ENCODE measurements at regions not wholly inside any gene's neighbourhood (a gene's known extent, or its start where the extent isn't known, plus 50 kb on each side); places are given as distances from the start of the nearest gene placed in this dataset.

DNA sequence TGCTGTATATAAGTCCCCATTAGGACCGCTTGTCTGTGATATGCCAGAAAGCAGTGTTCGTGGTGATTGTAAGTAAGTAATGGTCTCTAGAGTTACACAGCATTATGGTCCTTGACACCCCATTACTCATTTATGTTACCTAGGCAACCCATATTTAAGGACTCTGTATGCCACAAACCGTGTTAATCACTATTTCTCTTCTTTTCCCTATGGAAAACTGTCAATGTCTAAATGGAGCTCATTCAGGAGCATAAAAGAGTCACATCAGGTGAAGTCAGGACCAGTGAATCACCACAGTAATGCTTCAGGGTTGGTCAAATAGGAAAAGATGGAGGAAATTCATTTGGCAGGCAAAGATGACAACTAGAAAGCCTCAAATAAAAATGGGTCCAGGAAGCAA, 146.6 kb upstream of the PEX5L start:
- DNase-seq = no peak
- in situ Hi-C loops (cut with MboI; ENCODE audit: low pct_unique_long_range_greater_than_20kb, low sequenced_read_pairs) = no loop called here

- no peak for DNase-seq
- in situ Hi-C loops (cut with MboI; ENCODE audit: low pct_unique_long_range_greater_than_20kb, low sequenced_read_pairs) = no loop called here
Measured at GRCh38 chr3:180184816-180185215, 148.1 kb upstream of the PEX5L start.

- no peak for DNase-seq
- in situ Hi-C loops (cut with MboI; ENCODE audit: low pct_unique_long_range_greater_than_20kb, low sequenced_read_pairs) = no loop called here
Measured at GRCh38 chr3:180185650-180186049, 148.9 kb upstream of the PEX5L start.

GRCh38 chr3:180188512-180189309, 152.0 kb upstream of the PEX5L start:
- DNase-seq = no peak
- in situ Hi-C loops (cut with MboI; ENCODE audit: low pct_unique_long_range_greater_than_20kb, low sequenced_read_pairs) = no loop called here

GRCh38 chr3:180189310-180189648, 152.5 kb upstream of the PEX5L start:
- in situ Hi-C loops (cut with MboI; ENCODE audit: low pct_unique_long_range_greater_than_20kb, low sequenced_read_pairs) = no loop called here
- no peak for DNase-seq

DNA sequence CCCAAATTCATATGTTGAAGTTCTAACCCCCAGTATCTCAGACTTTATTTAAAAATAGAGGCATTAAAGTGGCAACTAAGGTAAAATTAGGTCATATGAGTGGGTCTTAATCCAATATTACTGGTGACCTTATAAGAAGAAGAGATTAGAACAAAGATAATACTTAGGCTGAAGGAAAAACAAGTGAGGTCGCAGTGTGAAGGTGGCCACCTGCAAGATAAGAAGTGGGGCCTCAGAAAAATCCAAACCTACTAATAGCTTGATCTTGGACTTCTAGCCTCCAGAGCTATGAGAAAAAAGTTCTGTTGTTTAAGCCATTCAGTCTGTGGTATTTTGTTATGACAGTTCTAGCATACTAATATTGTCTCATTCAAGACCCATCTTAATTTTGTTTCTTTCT, 159.9 kb upstream of the PEX5L start:
- in situ Hi-C loops (cut with MboI; ENCODE audit: low pct_unique_long_range_greater_than_20kb, low sequenced_read_pairs) = no loop called here

GRCh38 chr3:180199417-180199995, 162.8 kb upstream of the PEX5L start:
- no peak for DNase-seq
- in situ Hi-C loops (cut with MboI; ENCODE audit: low pct_unique_long_range_greater_than_20kb, low sequenced_read_pairs) = no loop called here

More for the DNA sequence above, 159.9 kb upstream of the PEX5L start:
- DNase-seq = no peak

GRCh38 chr3:180215866-180216265, 179.1 kb upstream of the PEX5L start:
- in situ Hi-C loops (cut with MboI; ENCODE audit: low pct_unique_long_range_greater_than_20kb, low sequenced_read_pairs) = no loop called here
- DNase-seq = no peak

DNA sequence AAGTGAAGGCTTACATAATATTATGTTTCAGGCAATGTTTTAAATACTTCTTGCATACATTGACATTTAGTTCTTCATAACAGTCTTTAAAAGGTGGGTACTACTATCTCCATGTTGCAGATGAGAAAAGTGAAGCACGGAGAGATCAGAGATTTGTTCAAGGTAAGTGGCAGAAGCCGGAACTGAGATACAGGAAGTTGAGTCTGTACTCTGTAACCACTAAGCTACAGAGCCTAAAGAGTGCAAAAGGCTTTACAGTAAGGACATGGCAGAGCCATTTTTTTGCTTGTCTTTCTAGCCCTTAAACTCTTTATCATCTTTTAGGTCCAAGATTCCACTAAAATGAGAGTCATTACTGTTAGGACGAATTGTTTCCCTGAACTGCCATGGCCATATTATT, 186.5 kb upstream of the PEX5L start:
- DNase-seq = no peak
- in situ Hi-C loops (cut with MboI; ENCODE audit: low pct_unique_long_range_greater_than_20kb, low sequenced_read_pairs) = no loop called here

DNA sequence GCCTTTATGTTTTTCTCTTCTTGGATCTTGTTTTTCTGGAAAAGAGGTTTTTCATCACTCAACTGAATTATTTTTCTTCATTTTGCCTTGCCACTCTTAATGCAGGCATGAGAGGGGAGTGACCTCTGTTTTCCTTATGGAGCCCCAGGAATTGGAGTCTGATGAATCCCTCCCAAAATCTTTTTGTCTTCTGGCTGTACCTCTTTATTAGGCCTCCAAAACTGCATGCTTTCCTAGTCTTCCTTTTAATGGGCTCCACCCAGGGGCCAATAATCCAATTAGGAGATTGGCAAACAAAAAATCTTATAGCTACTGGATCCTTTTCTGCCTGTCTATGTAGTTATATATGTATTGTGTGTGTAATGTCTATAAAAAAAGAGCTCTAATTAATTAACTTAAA, 192.4 kb upstream of the PEX5L start:
- in situ Hi-C loops (cut with MboI; ENCODE audit: low pct_unique_long_range_greater_than_20kb, low sequenced_read_pairs) = no loop called here
- no peak for DNase-seq

GRCh38 chr3:180239939-180240338, 203.2 kb upstream of the PEX5L start:
- in situ Hi-C loops (cut with MboI; ENCODE audit: low pct_unique_long_range_greater_than_20kb, low sequenced_read_pairs) = no loop called here
- DNase-seq = no peak

- no peak for DNase-seq
- in situ Hi-C loops (cut with MboI; ENCODE audit: low pct_unique_long_range_greater_than_20kb, low sequenced_read_pairs) = no loop called here
Measured at GRCh38 chr3:180246688-180247195, 210.0 kb upstream of the PEX5L start.

DNA sequence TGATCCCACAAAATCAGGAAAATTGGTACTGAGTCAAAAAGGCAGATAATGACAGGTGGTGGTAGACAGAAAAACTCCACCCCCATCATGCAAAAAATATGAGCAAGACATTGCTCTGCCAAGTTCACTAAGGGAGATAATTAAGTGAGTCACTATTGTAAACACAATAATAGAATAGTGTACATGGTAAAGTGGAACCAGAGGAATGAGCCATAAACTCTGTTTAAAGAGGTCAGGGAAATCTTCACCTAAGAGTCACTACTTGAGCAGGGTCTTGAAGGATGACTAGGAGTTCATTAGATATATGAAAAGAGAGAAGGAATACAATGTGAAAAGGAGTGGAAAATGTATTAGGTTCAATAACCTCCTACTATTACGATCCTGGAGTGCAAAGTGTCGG, 213.4 kb upstream of the PEX5L start:
- no peak for DNase-seq
- in situ Hi-C loops (cut with MboI; ENCODE audit: low pct_unique_long_range_greater_than_20kb, low sequenced_read_pairs) = no loop called here

- in situ Hi-C loops (cut with MboI; ENCODE audit: low pct_unique_long_range_greater_than_20kb, low sequenced_read_pairs) = no loop called here
Measured at GRCh38 chr3:180252683-180253082, 215.9 kb upstream of the PEX5L start.

DNA sequence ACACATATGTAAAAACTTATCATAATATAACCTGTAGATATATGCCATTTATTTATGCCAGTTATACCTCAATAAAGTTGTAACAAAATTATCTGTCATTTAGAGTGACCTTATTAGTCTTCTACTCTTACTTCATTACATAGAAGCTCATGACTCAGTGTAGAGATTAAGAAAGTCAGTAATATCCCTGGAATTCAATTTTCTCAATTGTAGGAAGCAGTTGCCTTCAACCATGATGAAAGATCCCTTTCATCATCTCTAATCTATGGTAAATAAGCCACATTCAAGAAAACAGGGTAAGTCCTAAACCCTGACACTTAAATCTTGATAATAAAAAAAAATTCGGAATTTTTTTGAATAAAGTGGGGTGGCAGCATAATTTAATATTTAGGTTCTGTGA, 216.5 kb upstream of the PEX5L start:
- DNase-seq = no peak
- in situ Hi-C loops (cut with MboI; ENCODE audit: low pct_unique_long_range_greater_than_20kb, low sequenced_read_pairs) = no loop called here

More at GRCh38 chr3:180252683-180253082, 215.9 kb upstream of the PEX5L start:
- DNase-seq = no peak

- no peak for DNase-seq
- in situ Hi-C loops (cut with MboI; ENCODE audit: low pct_unique_long_range_greater_than_20kb, low sequenced_read_pairs) = no loop called here
Measured at GRCh38 chr3:180264479-180264878, 227.7 kb upstream of the PEX5L start.

DNA sequence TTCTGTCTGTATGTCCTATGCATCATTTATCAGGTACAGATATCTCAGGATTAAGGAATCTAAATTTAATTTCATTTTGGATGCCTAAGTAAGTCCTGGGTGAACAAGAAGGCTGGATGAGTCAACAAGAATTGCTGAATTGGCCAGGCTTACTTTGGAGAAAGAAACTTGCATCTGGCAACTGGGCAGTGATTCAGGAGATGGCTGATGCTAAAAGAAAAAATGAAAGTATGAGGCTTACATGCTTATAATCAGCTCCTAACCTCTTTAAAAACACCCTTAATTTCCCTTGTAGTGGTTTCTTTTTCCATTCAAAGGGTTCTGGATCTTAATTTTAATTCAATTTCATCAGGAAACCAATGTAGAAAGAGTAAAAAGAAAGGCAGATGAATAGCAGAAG, 228.8 kb upstream of the PEX5L start:
- DNase-seq = no peak

GRCh38 chr3:180267202-180267843, 230.6 kb upstream of the PEX5L start:
- no peak for DNase-seq
- in situ Hi-C loops (cut with MboI; ENCODE audit: low pct_unique_long_range_greater_than_20kb, low sequenced_read_pairs) = no loop called here

More for the DNA sequence above, 228.8 kb upstream of the PEX5L start:
- in situ Hi-C loops (cut with MboI; ENCODE audit: low pct_unique_long_range_greater_than_20kb, low sequenced_read_pairs) = no loop called here

DNA sequence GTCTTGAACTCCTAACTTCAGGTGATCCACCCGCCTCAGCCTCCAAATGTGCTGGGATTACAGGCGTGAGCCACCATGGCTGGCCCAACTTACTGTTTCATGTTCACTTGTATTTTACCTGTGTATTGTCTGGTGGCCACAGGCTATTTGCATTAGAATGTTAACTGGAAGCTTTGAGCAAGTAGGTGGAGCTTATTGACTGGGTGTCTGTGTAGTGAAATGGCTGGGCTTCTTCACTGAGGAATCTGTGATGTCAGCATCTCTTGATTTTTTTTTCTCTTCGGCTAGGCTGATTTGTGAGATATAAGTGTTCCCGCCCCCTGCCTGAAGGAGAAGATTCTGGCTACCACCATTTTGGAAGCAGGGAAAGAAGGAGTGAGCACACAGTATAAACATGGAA, 237.8 kb upstream of the PEX5L start:
- no peak for DNase-seq
- in situ Hi-C loops (cut with MboI; ENCODE audit: low pct_unique_long_range_greater_than_20kb, low sequenced_read_pairs) = no loop called here

DNA sequence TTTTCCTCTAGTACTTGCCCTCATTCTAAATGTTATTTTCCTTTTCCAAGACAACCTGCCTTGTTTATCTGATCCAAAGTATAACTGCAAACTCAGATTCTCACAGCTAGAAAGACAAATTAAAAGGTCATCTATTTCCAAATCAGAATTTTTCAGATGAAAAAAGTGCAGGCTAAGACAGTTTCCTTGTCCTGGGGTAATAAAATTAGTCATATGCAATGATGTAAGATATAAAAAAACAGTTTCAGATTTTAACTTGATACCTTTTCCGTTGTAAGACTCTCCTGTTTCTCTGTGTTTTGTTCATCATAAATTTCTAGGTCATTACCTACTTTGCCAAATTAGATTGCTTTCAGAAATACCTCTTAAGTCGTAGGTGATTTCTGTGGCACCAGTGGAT, 238.4 kb upstream of the PEX5L start:
- DNase-seq = no peak
- in situ Hi-C loops (cut with MboI; ENCODE audit: low pct_unique_long_range_greater_than_20kb, low sequenced_read_pairs) = no loop called here
